ENCODE measurements at regions not wholly inside any gene's neighbourhood (a gene's known extent, or its start where the extent isn't known, plus 50 kb on each side); places are given as distances from the start of the nearest gene placed in this dataset.

DNA sequence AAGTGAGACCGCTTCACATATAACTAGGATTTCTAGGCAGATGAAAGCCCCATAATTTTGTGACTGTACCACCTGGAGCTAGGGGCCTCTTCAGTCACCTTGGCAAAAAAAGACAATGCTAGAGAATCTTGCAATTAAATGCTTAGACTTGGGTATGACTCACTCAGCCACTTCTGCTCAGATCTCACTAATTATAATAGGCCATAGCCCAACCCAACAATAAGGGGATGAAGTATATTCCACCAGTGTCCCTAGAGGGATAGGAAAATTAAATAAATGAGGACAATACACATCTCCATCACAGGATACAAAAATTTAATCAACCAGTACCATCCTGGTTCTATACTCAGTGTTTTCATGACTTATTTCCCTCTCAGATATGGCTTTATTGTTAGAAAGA is 1079.9 kb upstream of the C9orf72 start:
- no peak for DNase-seq

DNA sequence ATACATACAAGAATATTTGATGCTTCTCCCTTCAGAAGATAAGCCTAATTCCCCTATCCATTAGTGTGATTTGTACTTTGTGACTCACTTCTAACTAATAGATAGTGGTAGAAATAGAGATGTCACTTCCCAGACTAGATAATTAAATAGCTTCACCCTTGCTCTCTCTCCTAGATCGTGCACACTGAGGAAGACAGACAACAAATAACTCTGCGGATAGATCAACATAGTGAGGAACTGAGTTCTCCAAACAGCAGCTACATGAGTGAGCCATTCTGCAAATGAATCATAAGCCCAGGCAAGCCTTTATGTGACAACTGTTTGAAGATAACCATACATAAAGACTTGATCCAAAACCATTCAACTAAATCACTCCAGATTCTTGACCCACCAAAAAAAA is 1083.4 kb upstream of the C9orf72 start:
- no peak for DNase-seq

DNA sequence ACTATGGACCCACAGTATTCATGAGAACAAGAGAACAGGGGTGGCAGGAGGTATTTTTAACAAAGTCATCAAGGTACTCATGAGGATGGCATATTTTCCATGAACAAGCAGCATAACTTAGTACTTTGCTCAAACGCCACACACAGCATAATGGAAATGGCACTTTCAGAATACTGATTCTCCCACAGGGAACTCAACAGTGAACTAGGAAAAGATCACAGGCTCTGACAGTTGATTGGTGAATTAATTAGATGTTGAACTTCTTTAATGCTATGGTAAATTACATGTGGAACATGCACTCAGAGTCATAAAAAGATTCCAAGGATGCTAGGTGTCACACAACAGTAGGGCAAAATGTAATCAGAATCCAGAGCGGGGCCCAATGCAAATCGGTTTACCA is 1088.6 kb upstream of the C9orf72 start:
- no peak for DNase-seq

DNA sequence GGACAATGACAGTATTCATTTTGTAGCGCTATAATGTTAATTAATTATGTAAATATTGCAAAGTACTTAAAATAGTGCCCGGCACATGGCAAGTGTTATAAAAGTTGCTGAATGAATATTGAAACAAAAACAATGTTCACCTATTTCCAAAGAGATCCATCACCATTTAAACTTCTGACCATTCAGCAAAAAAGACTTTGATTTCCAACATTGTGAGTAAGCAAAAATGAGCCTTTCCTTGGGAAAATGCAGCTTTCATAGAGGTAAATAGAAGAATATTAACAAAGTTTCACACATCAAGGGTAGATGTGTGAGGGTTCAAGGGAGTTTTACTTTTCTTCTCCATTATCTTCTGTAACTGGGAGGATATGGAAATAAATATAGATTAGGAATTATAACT is 1089.4 kb upstream of the C9orf72 start:
- no peak for DNase-seq

DNA sequence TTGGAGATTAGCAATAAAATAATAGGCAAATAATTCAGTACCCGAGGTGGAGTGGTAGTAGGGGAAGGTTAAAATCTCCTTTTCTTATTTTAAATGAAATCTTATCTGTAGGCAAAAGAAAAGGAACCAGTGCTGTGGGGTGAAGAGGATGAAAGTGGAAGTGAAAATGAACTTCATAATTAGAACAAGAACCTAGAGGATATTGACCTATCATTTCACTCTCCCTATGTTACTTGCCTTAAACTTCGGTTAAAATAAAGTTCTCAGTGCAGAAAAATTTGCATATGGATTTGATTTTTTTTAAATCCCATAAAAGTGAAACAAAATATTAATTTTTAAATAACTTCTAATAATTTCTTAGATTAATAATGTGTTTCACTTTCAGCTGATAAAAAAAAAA is 1094.9 kb upstream of the C9orf72 start:
- no peak for DNase-seq

DNA sequence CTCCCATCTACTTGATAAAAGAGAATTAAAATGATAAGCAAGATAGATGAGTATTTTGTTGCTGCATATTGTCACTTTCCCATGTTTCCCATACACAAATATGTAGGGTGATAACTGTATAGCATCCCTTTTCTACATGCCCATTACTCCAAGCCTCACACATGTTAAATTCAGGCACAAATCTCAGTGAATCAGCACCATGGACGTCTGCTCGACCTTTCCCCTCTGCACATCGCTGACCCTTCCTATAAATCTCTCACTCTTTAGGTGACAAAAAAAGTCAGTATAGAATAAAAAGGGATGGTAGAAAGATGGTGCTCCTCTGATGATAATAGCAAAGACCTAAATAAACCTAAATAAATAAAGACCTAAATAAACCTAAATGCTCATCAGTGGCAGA is 1097.7 kb upstream of the C9orf72 start:
- DNase-seq, result no peak

DNA sequence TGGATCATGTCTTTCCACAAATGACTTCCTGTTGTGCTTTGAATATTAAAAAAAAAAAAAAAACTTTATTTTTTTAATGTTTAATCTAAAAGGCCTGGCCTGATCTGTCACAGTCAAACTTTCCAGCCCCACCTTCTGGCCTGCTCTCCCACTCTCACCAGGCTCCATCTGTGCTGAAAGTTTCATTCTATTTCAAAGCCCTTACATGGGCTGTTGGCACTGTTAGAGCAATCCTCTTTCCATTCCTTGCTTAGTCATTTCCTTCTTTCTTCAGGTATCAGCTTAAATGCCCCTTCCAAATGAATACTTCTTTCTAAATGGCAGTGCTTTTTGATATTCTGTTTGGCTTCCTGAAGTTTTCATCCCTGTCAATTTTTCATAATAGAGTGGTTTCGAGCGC is 1104.8 kb upstream of the C9orf72 start:
- DNase-seq, result no peak

DNA sequence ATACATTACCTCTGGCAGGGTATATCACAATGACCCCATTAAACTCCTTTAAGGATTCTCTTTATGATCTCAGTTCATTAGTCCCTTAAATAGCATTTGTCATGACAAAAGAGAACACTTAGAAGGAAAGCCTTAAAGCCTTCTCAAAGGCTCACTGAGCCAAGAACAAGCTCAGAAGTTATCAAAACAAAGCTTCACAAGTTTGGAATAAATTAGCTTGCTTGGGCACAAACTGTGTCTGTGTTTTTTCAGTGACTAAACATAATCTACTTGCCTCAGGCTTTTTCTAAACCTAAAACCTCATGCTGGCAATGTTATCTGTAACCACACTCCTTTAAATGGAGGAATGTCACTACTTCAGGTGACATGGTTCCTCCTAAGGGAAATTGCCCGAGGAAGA is 1114.9 kb upstream of the C9orf72 start:
- no peak for DNase-seq

DNA sequence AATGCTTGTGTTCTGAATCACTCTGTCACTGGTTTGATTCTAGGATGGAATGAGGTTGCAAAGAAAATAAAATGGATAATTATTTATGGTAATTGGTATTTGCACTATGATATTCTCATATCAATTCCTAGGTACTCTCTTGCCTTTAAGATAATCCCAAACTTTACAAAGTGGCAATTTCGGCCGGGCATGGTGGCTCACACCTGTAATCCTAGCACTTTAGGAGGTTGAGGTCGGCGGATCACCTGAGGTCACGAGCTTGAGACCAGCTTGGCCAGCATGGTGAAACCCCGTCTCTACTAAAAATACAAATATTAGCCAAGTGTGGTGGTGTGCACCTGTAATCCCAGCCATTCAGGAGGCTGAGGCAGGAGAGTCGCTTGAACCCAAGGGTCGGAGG is 1118.7 kb upstream of the C9orf72 start:
- DNase-seq, result no peak

DNA sequence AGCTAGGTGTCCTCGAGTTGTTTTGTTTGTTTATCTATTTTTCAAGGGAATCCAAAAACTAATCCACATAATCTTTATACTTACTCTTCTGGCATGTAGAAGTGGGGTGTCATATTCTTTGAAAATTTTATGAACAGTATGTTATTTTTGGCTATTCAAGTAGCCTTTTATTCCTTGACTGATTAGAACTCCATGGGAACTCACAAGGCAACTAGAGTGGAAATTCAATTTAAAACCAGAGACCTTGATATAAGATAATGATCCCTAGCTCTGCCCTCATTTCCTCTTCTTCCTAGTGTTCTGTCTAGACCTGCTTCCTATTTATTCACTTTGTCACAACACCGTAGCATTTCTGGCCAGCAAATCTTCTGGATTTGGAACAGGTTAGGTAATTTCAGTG is 1123.7 kb upstream of the C9orf72 start:
- DNase-seq, result no peak

DNA sequence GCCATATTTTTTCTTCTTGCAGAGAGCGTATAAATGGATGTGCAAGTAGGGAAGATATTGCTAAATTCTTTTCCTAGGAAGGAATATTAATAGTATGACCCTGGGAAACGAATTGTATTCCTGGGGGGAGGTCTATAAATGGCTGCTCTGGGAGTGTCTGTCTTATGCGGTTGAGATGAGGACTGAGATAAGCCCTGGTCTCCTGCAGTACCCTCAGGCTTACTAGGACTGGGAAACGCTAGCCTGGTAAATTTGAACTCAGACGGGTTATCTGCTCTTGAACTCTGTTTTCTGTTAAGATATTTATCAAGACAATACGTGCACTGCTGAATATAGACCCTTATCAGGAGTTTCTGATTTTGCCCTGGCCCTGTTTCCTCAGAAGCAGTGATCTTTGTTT is 1126.4 kb upstream of the C9orf72 start:
- DNase-seq, result no peak

DNA sequence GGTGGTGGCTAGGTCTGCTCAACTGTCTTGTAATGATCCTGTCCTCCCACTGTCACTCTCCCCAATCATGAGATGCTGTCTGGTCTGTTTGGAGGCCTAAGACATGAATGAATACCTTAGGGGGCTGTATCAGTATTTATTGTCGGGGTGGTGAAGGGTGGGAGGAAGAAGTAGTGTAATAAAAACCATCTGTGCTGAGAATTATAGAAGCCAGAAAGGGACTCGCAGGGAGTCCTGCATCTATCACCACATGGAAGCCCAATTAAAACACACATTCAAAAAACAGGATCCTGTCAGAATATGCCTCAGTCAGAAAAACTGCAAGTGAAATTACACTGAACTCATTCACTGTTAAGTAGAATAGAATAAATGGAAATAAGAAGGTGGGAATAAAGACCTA is 1134.3 kb upstream of the C9orf72 start:
- no peak for DNase-seq

DNA sequence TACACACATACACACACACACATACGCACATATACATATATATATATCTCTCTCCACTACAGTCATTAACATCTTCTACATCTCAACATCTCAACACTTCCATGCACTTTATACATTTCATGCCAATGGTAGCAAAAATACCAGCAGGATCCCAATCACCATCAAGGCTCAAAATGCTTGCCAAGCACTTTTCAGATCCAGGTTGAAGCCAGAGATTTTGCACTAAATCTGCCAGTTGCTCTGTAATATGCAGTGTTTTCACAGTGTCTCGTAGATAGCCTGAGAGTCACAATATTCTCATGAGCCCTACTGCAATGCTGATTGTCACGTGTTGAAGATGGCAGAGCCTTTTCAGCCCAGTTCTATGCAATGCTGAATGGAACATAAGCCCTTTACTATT is 1140.9 kb upstream of the C9orf72 start:
- DNase-seq, result no peak

DNA sequence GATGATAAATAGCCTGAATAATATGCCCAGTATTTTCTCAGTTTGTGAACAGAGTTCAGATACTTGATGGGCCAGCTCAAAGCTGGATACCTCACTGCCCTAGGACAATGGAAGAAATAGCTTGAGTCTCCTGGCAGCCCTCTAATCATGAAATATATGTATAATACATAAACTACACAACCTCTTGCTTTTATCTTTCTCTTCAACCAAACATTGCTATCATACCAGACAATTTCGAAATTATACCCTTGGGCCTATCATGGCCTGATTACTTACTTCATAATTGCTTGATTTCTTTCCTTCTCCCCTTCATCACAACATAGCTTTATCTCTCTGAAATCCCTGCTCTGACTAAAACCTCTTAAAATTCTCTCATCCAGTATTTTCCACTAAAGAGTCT is 1144.9 kb upstream of the C9orf72 start:
- DNase-seq, result no peak

DNA sequence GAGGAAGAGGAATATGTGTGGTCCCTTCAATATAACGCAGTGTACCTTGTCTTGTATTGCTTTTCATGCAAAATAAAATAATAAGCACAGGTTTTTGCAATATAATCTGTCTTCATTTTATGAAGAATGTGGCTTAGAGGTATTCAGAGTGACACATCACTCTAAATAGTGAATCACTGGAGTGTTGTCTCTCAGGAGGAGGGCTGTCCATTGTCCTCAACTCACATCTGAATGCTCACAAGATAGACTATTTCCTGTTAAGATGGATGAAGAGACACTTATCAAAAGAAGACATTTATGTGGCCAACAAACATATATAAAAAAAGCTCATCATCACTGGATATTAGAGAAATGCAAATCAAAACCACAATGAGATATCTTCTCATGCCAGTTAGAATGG is 1147.5 kb upstream of the C9orf72 start:
- no peak for DNase-seq

DNA sequence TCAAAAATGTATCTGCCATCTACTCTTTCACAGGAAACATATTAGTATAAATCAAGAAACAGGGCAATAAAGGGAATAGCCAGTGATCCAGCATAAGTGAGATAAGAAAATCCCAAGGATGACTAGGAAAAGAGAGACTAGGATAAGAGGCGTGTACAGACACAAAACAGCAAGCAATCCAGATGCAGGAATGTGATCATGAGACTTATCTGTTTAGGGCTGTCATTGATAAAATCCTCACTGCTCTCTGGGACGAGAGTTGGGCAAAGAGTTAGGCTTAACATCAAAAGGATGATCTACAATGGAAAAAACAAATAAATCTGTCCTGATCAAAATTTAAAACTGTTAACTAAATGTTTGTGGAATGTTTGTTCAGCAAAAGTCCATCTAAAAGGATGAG is 1156.8 kb upstream of the C9orf72 start:
- no peak for DNase-seq

DNA sequence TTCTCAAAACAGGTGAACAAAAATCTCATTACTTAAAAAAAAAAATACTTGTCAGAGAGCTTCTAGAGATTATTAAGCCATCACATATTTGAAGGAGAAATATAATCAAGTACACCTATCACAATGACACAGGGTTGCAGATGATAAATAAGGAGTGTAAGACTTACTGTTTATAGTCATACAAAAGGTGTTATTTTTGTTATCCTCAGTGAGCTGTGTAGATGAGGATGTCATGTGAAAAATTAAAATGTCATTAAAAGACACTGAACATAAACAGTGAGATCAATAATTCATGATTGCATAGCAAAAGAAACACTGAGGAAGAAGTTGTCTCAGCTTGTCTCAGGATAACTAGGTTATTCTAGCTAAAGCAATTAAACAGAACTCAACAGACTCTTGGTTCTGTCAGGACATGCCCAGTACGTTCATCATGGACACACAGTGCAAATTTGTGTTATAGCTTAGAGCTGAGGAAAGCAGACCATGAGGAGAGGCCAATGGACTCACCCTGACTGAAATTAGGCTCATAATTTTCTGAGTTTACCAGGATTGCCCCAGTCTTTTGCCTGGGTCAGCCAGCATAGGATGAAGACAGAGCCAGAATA is 1162.6 kb upstream of the C9orf72 start:
- DNase-seq, result no peak

DNA sequence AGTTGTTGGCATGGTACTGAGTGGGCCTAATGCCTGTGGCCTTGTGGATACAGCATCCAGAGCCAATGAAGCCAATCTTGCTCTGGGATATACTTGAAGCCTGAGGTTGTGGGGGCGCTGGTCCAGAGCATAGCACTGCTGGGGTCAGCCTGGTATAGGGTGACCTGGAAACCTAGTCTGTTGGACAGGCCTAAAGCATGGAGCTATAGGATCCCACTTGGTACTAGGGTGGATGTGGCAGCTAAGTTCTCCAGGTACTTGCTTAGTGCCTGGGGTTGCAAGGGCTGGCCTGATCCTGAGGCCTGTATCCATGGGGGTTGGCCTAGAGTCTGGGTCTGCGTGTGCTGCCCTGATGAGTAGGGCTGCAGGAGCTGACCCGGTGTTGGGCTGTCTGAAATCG is 1168.2 kb upstream of the C9orf72 start:
- no peak for DNase-seq

DNA sequence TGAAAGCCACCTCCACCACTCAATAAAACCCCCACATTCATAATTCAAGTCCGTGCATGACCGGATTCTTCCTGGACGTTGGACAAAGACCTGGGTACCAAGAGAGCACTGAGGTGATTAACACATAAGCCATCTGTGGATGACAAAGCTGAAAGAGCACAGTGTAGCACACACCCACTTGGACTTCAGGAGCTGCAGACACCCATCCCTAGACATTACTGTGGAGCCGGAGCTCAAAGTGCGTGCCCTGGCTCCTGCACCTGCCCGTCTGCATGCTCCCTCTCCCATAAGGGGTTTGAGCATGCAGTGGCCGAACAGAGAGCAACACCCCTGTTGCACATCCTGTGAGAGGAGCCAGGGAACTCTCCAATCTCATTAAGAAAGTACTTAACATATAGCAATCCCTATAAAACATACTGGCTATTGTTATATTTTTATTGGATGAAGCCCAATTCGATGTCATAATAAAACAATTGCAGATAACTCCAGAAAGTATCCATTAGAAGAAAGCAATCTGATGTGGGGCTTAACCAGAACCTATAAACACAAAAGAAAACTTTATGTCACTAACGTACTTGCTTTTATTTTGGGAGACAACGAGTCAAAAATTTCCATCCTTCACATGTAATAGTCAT is 1174.2 kb upstream of the C9orf72 start:
- no peak for DNase-seq

DNA sequence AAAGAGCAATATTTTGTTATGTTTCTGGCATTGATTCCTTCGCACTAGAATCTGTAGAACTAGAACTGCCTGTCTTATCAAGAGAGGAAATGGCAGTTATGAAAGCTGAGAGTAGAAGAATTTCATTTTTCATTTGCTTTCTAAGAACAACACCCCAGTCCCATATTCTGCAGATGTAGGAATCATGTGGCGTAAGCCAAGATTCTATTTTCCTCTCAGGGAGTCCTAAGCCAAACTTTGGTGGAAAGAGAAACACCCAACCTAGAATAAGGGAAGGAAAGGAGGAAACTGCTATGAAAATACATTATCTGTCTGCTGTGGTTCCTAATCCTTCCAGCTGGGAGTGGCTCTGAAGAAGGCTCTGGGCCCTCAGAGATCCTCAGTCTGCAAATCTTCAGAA is 1176.9 kb upstream of the C9orf72 start:
- DNase-seq, result no peak

DNA sequence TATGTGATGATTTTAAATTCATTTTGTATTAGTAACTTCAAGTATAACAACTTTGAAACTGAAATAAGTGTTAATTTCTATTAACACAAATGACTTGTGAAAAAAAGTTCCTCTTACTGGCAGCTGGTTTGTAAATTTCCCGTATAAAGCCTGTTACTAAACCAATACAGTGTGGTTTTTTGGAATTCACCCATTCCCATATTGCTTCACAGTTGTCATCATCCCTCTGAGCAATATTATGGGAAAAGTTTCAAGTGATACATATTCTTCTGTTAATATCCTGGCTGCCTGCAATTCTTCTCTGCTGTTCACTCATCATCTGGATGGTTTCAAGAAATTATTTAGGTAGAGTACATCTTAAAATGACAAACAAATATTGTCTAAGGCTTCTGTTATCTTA is 1185.1 kb upstream of the C9orf72 start:
- DNase-seq, result no peak

DNA sequence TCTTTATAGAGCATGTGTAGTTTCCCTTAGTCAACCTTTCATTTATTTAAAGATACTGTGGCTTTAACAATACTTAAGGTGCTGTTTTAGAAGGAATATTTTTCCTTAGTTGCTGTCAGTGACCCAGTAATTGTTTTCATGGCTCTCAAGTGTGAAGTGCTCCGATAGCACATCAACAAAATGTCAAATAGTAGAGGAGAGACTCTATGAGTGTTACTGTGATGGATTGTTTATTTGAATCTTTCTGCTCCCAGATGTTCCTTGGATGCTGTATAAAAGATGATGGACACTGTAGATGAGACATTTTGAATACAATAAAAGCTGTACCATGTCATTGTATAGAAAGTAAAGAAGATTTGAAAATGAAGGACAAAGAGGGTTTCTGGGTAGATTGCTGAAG is 1185.7 kb upstream of the C9orf72 start:
- DNase-seq, result no peak

DNA sequence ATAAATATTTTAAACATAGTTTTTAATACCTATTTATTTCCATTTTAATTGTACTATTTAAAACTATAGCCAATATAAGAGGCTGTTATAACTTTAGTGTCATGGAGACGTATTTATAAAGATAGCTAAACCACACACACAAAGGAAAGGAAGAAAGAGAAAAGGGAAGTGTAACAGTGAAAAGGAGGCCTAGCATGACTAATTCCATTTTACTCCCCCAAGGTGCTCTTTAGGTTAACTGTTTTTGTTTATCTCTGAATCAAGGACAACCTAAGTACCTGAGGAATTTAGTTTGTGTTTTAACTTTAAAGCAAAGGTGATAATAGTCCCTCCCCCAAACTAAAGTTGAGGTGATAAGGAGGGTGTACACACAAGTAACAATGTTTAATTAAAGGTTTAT is 1188.9 kb upstream of the C9orf72 start:
- no peak for DNase-seq

DNA sequence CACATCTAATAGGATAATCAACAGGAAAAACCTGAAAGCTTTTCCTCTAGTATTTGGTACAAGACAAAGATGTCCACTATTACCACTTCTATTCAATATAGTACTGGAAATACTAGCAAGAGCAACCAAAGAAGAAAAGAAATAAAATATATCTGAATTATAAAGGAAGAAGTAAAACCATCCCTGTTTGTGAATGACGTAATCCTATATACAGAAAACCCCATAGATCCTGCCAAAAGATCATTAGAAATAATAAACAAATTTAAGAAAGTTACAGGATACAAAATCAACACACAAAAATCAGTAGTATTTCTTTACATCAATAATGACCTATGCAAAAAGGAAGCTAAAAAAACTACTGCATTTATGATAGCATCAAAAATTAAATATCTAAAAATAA is 1191.3 kb upstream of the C9orf72 start:
- DNase-seq, result no peak

DNA sequence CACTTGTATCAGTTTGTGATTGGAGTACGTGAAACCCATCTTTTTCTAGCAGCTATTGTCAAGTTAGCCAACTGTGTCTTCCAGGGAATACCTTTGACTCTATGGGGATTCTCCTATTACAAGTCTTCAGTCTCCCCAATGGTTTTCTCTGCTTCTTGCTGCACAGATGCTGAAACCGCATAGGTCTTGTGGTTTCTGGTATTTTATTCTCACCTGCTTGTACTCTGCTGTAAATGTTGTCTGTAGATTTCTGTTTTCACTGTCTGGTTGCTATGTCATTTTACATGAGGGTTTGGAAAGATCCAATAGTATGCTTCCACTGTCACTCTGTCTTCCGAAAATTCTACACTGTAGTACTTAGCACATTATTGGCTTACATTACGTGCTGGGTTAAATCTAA is 1196.9 kb upstream of the C9orf72 start:
- no peak for DNase-seq

DNA sequence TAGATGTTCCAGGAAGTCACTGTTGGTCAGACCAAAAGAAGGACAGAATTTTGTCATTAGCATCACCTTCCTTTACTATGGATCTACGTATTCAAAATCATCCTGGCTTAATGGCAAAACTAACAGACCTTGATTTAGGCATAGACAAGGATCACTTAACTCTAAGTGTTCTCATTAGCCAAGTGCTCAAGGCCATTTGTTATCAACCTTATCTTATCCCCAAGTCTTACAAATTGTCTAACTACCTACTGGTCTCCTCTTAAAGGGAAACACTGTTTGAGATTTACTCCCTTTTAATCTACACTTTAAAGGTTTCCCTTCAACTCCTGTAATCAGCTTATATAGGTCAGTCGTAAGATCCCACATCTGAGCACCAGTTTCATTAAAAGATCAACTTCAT is 1197.5 kb upstream of the C9orf72 start:
- no peak for DNase-seq

All from activated CD4-positive, CD25-positive, alpha-beta regulatory T cell treated with anti-CD3 and anti-CD28 coated beads, Interleukin-2, amount 50 U/mL, for 72 hours (primary cell).